HG03135 (cell line): ENCODE measurements at regions not wholly inside any gene's neighbourhood (a gene's known extent, or its start where the extent isn't known, plus 50 kb on each side); places are given as distances from the start of the nearest gene placed in this dataset.

ENCODE experiments used
- ATAC-seq: cut with Tn5 transposase; IDR thresholded peaks from one replicate; pipeline ENCODE4 v1.9.1; 2021; ENCODE audit warnings: mild to moderate bottlenecking, moderate library complexity; ENCODE audit not compliant: unreplicated experiment

DNA sequence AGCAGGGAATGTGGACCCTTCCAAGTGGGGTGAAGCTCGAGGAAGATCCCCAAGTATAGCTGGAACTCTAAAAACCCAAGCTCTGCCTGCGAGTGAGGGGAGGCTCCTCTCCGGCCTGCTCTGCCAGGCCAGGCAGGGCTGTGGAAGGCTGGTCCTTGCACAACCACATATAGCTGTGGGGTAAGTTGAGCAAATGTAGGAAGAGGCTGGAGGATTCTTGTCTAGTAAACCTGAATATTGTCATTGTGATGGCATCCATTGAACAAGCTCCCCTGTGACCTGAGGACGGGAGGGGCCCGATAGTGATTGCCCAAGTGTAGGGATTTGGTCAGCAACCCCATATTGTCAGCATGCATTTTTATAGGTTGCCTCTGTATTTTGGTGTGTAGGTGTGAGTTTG is 103.0 kb downstream of the ACKR3 start:
- ATAC-seq: no peak

DNA sequence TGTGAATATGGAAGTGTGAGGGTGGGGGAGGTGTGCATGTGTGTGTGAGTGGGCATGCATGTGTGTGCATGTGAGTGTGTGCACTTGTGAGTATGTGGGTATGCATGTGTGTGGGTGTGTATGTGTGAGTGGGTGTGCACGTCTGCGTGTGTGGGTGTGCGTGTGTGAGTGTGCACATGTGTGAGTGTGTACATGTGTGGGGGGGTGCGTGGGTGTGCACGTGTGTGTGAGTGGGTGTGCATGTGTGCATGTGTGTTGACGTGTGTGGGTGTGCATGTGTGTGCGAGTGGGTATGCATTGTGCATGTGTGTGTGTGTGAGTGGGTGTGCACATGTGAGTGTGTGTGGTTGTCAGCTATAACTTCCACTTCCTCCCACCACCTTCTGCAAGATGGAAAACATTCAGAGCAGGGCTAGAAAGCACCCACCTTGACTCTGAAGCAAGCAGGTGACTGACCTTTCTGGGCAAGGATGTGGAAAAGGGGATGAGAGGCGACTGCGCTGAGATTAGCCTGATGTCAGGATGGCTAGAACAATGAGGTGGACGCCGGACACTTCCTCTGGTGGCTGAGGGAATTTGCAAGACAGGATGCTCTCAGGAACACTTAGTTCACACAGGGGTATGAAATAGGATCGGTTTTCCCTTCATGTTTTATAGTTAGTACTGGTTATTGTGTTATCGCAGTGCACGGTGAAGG is 103.6 kb downstream of the ACKR3 start:
- no peak for ATAC-seq

DNA sequence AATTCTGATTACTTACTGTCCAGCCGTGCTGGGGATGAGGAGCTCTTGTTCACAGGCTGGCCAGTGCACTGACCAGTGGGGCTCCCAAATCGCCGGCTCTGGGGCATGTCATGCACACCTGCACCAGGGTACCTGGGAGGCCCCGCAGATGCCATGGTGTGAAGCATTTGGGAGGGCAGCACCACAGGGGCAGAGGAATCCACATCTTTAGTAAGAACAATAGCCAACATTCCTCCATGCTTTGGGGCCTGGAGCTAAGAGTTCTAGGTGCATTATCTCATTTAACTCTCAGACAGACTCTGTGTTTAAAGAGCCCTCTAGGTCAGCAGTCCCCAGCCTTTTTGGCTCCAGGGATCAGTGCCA is 104.2 kb downstream of the ACKR3 start:
- ATAC-seq: no peak

DNA sequence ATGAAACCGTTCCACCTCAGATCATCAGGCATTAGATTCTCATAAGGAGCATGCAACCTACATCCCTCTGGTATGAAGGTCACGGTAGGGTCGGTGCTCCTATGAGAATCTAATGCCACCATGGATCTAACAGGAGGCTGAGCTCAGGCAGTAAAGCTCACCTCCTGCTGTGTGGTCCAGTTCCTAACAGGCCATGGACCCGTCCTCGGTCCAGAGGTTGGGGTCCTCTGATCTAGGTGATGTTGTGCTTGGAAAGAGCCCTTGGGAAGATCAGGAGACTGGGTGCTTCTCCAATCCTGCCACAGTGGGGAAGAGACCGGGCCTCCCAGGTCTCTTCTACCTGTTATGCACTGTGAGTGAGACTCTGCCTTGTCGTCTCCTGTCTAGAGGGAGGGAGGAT is 104.6 kb downstream of the ACKR3 start:
- no peak for ATAC-seq

DNA sequence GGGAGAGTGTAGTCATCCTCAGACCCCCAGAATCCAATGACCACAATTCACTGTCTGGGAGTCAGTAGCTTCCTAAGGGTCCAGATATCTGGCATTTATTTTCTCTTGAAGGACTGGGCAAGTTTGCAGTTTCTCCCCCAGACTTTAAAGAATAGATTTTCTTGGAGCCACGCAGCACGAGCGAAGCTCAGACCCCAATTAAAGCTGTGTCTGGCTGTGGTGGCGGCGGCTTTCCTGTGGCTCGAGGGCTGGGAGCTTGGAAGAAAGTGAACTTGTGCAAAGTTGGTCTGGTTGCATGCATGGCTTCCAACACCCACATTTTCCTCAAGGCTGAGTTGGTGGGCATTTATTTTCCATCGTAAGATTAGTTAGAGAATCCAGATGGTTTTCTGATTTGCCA is 105.0 kb downstream of the ACKR3 start:
- no peak for ATAC-seq

DNA sequence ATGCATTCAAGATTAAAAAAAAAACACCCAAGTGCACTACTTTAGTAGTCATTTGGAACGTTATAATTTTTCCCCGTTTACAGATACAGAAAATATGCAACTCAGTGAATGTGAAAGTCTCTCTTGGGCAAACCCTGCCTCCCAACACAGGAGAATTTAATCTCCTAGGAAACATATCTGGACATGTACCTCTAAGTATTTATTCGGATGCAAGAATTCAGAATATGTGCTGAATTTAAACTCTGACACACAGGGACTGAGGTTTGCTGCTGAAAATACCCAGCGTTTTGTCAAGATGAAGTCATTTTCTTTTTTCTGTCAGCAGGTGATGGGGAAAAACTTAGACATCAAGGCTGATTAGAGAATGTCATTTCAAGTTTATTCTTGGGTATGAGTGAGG is 105.4 kb downstream of the ACKR3 start:
- ATAC-seq: no peak

DNA sequence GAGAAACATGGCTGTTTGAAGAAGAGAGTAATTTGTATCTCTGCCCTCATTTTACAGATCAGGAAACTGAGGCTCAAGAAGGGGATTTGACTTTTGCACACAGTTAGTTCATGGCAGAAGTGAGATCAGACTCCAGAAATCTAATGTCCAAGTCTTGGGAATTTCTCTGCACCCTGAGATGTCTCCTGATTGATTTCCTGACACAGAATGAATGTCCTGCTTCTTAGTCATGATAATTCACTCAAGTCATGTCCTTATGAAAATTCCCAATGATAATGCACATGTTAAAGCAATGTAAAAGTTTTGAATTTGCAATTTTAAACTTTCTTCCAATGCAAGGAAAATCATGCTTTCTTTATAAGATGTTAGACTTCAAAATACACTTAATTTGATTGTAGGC is 105.9 kb downstream of the ACKR3 start:
- ATAC-seq: no peak

DNA sequence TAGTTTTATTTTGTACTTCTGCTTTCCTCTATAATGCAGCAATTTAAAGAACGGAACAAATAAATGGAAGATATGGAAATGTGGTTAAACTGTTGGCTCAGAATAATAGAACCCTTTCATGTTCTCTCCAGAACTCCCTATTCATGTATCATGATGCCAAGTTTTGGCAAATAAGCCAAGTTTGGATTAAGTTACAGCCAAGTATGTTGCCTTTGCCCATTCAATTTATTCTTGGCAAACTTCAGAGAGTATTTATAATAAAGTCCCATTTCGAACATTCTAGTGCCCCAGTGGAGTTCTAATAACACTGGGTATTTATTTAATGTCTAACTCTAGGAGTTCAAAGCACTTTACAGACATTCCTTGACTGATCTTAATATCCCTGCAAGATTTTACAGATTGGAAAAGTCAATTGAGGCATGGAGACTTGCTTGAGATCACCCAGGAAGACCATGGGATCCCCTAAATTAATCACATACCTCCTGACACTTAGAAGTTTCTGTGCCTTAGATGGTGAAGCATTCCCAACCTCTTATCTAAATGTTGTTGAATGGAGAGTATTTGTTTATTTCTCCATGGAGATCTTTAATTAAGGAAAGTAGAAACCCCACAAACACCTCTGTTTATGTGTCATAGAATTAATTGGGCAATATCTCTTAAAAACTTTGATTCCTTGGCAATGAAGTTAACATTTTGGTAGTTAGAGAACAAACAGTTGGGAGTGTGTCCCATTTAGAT is 106.7 kb downstream of the ACKR3 start:
- ATAC-seq: no peak

DNA sequence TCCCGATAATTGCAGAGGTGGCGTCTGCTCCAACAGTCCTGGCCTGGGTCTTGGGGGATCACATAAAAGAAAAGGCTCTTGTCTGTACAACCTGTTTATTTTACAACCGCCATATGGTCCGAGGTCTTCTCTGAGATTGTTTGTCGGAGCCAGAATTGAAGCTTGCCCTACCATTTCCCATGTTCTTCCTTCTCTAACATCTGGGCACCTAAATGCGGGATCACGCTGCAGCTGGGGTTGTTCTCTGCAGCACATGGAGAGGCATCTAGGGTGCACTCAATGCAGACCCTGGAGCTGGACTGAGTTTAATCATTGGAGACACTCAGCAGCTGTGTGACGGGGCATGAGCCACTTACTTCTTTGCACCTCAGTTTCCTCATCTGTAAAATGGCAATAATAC is 107.7 kb downstream of the ACKR3 start:
- ATAC-seq: no peak

DNA sequence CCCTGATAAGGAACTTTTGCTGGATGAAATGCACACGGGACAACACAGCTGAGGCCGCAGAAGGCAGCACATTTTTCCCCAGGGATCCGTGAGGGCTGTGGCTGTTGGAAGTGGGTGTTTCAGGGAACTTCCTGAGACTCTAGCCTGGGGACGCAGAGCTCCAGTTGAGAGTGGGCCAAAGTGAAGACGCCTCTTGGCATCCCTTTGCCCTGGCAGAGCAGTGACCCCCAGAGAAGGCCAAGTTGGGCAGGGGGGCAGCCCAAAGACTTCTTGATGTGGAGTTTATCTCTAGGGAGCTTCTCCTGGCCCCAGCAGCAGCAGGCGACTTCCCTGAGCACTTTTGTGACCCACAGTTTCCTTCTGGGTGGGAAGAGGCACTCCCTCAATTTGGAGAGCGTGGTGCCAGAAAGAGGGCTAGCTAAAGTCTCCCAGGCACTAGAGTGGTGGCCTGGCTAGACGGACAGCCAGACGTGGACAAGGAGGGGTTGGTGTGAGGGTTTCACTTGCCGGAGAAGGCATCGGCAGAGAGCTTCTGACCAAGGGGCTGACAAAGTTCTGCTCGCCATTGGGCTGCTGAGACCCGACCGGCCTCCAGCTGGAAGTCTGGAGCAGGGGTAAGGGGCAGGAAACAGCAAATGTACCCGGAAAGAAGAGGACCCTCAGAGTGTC is 108.8 kb downstream of the ACKR3 start:
- ATAC-seq: no peak

DNA sequence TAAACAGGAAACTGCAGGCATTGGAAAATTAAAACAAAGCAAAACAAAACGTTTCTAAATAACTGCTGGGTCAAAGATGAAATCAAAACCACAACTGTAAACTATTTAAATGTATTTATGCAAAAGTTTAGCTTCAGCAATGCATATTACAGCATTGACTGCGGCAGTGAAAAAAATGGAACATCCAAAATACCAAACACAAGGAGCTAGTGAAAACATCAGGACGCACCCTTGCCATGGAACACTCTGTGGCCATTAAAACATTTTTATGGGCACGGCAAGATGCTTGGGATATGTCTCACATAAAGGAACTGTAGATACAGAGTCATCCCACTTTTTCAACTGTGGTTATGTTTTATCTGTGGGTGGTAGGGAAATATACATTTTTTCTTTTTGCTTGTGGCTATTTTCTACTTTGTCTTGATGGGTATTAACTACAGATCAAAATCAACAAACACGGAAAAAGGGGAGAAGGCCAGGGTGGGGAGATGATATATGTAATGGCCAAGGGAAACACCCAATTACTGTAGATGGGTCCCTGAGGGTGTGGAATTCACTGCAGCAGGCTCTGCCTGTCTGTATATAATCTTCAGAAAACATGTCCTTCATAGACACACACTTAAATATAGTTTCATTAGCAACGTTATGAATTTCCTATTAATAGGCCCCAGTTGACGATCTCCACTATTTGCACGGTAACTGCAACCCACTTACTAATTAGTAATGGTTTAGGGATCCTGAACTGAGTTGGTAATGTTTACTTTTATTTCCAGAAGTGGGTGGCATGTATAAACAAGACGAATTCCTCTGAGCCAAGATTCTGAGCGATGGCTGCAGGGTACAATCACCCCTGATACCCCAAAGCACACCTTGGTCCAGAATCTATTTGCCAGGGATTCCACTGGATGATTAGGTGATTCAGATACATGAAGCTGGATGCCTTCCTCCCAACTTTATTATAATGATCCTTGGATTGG is 110.5 kb downstream of the ACKR3 start:
- no peak for ATAC-seq

DNA sequence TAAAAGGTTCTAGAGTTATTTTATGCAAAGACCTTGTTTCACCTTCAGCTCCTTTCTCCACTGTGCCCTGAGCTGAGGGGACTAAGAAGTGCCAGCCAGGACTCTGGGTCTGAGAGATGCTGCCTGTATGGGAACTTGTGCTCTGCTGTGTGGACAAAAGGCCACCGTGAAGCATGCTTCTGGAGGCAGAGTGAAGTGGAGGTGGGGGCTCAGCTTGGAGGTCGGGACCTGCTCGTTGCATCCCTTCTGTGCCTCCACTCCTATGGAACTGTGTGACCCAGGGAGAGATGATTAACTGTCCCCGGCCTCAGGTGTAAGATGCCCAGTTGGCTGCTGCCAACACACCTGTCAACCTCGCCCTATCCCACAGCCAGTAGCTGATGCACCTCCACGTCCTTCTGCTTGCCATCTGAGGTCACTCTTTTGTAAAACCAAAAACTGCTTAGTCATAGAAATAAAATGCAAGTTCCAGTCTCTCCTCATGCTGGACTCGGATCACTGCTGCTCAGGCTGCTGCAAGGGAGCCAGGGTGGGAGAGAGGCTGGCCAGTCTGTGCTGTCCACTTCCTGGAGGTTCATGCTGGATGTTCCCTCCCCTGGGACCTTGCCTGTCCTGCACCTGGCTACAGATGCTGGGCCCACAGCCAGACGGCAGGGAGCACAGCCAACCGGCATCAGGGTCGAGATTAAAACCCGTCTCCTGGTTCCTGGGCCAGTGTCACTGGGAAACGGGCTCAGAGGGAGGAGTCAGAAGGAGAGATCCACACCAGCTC is 113.2 kb downstream of the ACKR3 start:
- no peak for ATAC-seq

DNA sequence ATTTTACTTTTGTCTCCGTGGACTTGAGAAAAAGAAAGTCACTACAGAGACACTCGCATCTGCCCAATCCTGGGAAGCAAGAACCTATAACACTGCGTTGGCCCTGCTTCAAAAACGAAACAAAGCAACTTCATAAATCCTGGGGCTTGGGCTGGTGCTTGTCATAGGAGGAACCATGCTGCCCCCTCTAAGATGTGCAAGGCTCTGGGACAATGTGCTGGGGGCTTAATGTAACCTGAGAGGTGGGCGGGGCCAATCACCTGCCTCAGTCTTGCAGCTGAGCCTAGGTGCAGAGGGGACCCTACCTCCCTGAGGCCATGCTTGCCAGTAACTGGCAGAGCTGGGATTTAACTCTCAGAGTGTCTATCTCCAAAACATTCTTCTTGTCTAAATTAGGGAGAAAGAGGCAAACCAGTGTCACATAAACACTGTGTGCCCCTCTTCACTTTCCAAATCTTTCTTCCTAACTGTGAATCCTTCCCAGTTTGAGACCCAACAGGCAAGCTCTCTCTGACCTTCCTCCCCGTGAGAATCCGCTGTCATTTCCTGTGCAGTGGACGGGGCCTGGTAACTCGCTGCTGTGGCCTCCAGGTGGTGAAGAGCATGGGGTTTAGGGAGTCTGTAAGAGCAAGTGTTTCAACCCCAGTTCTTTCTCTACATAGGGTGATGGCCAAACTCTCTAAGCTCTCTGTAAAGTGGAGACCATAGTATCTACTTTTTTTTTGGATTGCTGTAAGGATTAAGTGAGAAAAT is 115.1 kb downstream of the ACKR3 start:
- ATAC-seq: no peak

DNA sequence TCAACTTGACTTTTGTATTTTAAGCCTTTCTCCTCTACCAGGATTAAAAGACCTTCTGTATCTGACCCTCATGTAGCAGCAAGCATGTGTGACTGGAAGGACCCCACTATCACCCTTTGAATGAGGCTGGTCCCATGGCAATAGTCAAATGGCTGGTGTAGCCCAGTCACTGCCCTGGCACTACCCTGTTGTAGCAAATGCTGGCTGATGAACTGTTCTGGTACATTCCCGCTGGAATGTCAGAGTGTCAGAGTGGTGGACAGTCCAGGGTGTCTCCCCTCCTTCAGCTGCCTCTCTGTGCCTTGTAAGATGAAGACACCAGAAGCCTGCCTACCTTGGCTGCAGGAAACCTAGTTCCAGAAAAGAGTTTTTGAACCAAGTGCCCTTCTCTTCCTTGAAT is 115.7 kb downstream of the ACKR3 start:
- no peak for ATAC-seq

DNA sequence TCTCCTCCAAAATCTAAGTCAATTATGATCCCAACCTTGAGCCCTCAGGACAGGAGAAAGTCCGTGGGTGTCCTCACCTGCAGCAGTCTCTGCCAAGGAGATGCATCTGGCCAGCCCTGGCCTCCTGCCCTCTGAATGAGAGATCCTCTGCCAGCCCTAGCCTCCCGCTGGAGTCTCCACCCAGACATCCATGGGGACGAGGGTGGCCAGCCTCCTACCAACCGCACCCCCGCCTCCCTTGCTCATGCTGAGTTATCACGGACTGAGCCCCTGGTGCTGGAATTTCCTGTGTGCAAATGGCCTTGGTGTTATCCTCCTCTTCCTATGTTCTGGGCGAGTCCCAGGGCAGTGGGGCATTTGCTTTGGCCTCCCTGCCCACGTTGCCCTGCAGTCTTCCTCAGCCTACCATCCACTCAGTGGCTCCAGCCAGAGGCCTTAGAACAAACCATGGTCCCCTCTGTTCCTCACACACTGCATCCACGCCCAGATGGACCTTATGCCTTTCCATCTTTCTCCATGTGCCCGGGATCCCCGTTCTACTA is 116.4 kb downstream of the ACKR3 start:
- ATAC-seq: no peak

DNA sequence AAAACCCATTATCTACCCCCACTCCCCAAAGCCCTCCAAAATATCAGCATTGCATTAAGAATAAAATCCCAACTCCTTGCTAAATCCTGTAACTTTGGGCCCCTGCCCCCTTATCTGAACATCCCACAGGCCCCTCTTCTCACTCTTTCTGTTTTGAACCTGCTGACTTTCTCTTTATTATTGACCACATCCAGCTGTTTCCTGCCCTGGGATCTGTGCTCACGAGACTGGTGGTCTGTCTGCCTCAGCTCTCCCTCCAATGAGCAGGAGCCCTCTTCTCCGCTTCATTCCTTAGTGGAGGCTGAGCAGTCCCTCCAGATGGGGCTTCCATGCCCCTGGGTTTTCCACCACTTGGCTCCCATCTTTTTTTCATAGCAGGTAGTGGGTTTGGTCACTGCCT is 116.9 kb downstream of the ACKR3 start:
- no peak for ATAC-seq

DNA sequence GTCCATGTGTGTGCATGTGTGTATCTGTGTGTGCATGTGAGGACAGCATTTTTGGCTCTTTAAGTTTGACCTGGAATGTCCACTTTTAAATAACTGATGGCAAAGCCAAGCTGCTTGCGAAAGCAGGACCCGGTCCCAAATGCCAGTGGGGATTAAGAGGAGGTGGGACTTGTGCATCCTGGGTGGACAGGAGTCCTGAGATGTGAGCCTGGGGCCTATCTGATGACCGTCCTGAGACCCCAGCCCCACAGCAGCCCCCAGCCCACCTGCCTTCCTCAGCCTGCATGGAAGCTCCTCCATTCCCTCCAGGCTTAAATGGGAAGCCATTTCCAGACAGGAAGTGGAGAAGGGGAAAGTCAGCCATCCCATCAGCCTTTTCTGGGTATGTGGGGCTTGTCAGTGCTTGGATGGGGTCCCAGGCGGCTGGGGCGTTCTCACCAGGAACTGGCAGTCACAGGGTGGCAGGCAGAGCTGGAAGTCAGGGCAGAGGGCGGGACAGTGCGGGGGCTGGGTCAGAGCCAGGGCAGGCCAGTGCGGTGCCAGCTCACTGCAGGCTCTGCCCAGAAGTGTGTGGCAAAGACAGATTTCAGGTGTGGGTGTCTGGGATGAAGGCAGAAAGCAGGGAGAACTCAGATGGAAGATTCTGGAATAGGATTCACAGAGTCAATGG is 117.8 kb downstream of the ACKR3 start:
- no peak for ATAC-seq

DNA sequence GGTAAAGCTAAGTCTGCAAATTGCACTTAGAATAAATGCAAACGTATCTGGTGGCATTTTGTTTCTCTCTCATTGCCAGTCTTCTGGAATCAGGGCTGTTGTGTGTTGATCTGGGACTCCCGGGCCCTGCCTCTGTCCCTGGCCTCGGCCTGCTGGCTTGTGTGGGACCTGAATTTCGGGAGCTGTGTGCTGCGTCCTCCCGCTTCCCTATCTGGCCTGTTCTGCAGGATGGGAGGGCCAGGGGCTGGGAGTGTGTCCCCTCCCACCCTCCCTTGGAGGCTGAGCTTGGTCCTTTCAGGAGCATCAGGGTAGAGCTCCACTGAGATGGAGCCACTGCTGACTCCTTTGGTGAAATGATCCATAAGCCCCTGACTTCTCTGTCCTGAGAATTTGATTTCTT is 118.5 kb downstream of the ACKR3 start:
- no peak for ATAC-seq
